ENCODE measurements at regions not wholly inside any gene's neighbourhood (a gene's known extent, or its start where the extent isn't known, plus 50 kb on each side); places are given as distances from the start of the nearest gene placed in this dataset.

DNA sequence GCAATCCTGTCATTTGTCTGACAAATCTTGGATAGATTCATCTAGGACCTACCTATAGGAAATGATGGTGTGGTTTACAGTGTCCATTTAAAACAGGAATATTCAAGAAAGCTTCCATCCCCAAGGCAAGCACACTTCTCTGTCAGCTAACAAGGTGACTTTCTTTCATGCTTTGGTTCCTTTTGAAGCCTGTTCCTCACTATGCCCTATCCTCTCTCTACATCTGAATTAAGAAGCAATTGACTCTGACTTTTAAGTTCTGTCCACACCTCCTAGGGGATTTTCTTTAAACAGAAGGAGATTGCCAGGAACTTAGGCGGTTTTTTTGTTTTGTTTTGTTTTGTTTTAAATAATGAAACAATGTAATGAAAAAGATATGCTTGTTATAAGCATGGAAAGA, 1181.4 kb upstream of the TENM3 start:
- no peaks in the 10 kb centered on the region for H3K36me3 Mint-ChIP-seq (ENCODE audit: low read depth, unreplicated experiment)
- Histone ChIP-seq H2AFZ (ENCODE audit: low read depth, low read length) (no peak overlapping the region), H3K79me2 (ENCODE audit: insufficient read depth, low read length) (no peaks in the 10 kb centered on the region), H4K20me1 (ENCODE audit: insufficient read depth, low read length) (no peaks in the 10 kb centered on the region), H3K4me1 (ENCODE audit: insufficient read depth, low read length) (no peaks in the 10 kb centered on the region), H3K4me3 (ENCODE audit: insufficient read depth, low read depth, low read length) (no peak overlapping the region), H3K4me2 (ENCODE audit: low read length) (no peak overlapping the region), H3K27me3 (ENCODE audit: insufficient read depth, low read length) (no peaks in the 10 kb centered on the region), H3K9ac (ENCODE audit: low read length) (no peak overlapping the region), H3K9me3 (ENCODE audit: insufficient read depth, low read depth, low read length) (no peaks in the 10 kb centered on the region), H3K27ac (ENCODE audit: low read depth, low read length) (no peak overlapping the region), H3K36me3 (ENCODE audit: insufficient read depth, low read length) (no peaks in the 10 kb centered on the region)
- FAIRE-seq, result no peak
- no peak overlapping the region for H3K4me3 Mint-ChIP-seq (ENCODE audit: unreplicated experiment)
- no peaks in the 10 kb centered on the region for H3K4me1 Mint-ChIP-seq (ENCODE audit: low read depth, unreplicated experiment)
- DNase-seq (ENCODE audit: low read depth), result no peak
- no peak overlapping the region for H3K27ac Mint-ChIP-seq (ENCODE audit: unreplicated experiment)
- TF ChIP-seq CTCF (IDR thresholded peaks at IDR 0.05; ENCODE audit: insufficient read depth, low read depth, low read length) (no peak), EZH2 (IDR thresholded peaks at IDR 0.05; ENCODE audit: insufficient read depth, low read length) (no peak)
- H3K9me3 Mint-ChIP-seq (ENCODE audit: unreplicated experiment), result no peaks in the 10 kb centered on the region
- H3K27me3 Mint-ChIP-seq (ENCODE audit: low read depth, unreplicated experiment), result no peaks in the 10 kb centered on the region

GRCh38 chr4:181063212-181063611, 1180.0 kb upstream of the TENM3 start:
- DNase-seq (ENCODE audit: low read depth) (no peak), FAIRE-seq (no peak)
- Histone ChIP-seq H3K79me2 (ENCODE audit: insufficient read depth, low read length) (no peaks in the 10 kb centered on the region), H3K9me3 (ENCODE audit: insufficient read depth, low read depth, low read length) (no peaks in the 10 kb centered on the region), H3K9ac (ENCODE audit: low read length) (no peak overlapping the region), H3K36me3 (ENCODE audit: insufficient read depth, low read length) (no peaks in the 10 kb centered on the region), H3K4me1 (ENCODE audit: insufficient read depth, low read length) (no peaks in the 10 kb centered on the region), H3K4me2 (ENCODE audit: low read length) (no peak overlapping the region), H3K4me3 (ENCODE audit: insufficient read depth, low read depth, low read length) (no peak overlapping the region), H4K20me1 (ENCODE audit: insufficient read depth, low read length) (no peaks in the 10 kb centered on the region), H2AFZ (ENCODE audit: low read depth, low read length) (no peak overlapping the region), H3K27ac (ENCODE audit: low read depth, low read length) (no peak overlapping the region), H3K27me3 (ENCODE audit: insufficient read depth, low read length) (no peaks in the 10 kb centered on the region)
- no peak overlapping the region for H3K27ac Mint-ChIP-seq (ENCODE audit: unreplicated experiment)
- H3K9me3 Mint-ChIP-seq (ENCODE audit: unreplicated experiment), result peaks cover 3% of the 10 kb centered on the region
- H3K27me3 Mint-ChIP-seq (ENCODE audit: low read depth, unreplicated experiment), result no peaks in the 10 kb centered on the region
- no peak overlapping the region for H3K4me3 Mint-ChIP-seq (ENCODE audit: unreplicated experiment)
- H3K36me3 Mint-ChIP-seq (ENCODE audit: low read depth, unreplicated experiment), result no peaks in the 10 kb centered on the region
- TF ChIP-seq CTCF (IDR thresholded peaks at IDR 0.05; ENCODE audit: insufficient read depth, low read depth, low read length), result no peak
- no peak for TF ChIP-seq EZH2 (IDR thresholded peaks at IDR 0.05; ENCODE audit: insufficient read depth, low read length)
- no peaks in the 10 kb centered on the region for H3K4me1 Mint-ChIP-seq (ENCODE audit: low read depth, unreplicated experiment)

DNA sequence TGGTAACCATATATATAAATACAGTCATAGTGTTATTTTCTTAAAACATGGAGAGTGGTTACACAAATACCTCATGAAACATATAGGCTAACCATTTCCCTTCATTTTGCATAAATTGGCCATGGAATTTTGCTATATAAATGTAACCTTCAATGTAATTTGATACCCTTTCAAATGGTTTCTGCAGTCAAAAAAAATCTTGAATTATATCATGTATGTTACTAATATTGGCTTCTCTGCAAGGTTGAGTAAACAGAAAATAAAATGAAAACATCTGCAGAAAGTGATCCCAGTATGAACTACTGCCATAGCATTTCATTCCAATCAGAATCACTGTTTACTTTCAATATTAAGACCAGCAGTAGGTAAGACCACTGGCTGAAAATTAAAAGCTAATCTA, 1165.9 kb upstream of the TENM3 start:
- Histone ChIP-seq H2AFZ (ENCODE audit: low read depth, low read length) (no peak overlapping the region), H3K4me2 (ENCODE audit: low read length) (no peak overlapping the region), H3K9me3 (ENCODE audit: insufficient read depth, low read depth, low read length) (no peaks in the 10 kb centered on the region), H3K27me3 (ENCODE audit: insufficient read depth, low read length) (no peaks in the 10 kb centered on the region), H3K9ac (ENCODE audit: low read length) (no peak overlapping the region), H4K20me1 (ENCODE audit: insufficient read depth, low read length) (no peaks in the 10 kb centered on the region), H3K4me3 (ENCODE audit: insufficient read depth, low read depth, low read length) (no peak overlapping the region), H3K79me2 (ENCODE audit: insufficient read depth, low read length) (no peaks in the 10 kb centered on the region), H3K4me1 (ENCODE audit: insufficient read depth, low read length) (no peaks in the 10 kb centered on the region), H3K36me3 (ENCODE audit: insufficient read depth, low read length) (no peaks in the 10 kb centered on the region), H3K27ac (ENCODE audit: low read depth, low read length) (no peak overlapping the region)
- TF ChIP-seq CTCF (IDR thresholded peaks at IDR 0.05; ENCODE audit: insufficient read depth, low read depth, low read length), result no peak
- FAIRE-seq (no peak), DNase-seq (ENCODE audit: low read depth) (no peak)
- Mint-ChIP-seq H3K27me3 (ENCODE audit: low read depth, unreplicated experiment) (no peaks in the 10 kb centered on the region), H3K9me3 (ENCODE audit: unreplicated experiment) (peaks cover 5% of the 10 kb centered on the region), H3K4me3 (ENCODE audit: unreplicated experiment) (no peak overlapping the region), H3K4me1 (ENCODE audit: low read depth, unreplicated experiment) (no peaks in the 10 kb centered on the region), H3K36me3 (ENCODE audit: low read depth, unreplicated experiment) (no peaks in the 10 kb centered on the region), H3K27ac (ENCODE audit: unreplicated experiment) (no peak overlapping the region)
